RKO (cell line): ENCODE measurements at regions not wholly inside any gene's neighbourhood (a gene's known extent, or its start where the extent isn't known, plus 50 kb on each side); places are given as distances from the start of the nearest gene placed in this dataset.
A peak's percentile ranks its signal among the peaks of the same experiment; 100 is the strongest.
"Not testable (repeated sequence)": the region's sequence is repeated elsewhere in the genome, so short reads cannot be mapped to it uniquely, and the experiment has no call there.

ENCODE experiments used
- DNase-seq: peaks from one replicate; pipeline ENCODE4 v3.0.0-alpha.2; 2016; ENCODE audit warnings: low spot score

GRCh38 chr2:21966139-21966538 lies 842.4 kb downstream of the TDRD15 start:
- no peak for DNase-seq

- no peak for DNase-seq
Observed at GRCh38 chr2:21970971-21971370, 847.2 kb downstream of the TDRD15 start.

GRCh38 chr2:21972586-21972985 lies 848.8 kb downstream of the TDRD15 start:
- no peak for DNase-seq

DNA sequence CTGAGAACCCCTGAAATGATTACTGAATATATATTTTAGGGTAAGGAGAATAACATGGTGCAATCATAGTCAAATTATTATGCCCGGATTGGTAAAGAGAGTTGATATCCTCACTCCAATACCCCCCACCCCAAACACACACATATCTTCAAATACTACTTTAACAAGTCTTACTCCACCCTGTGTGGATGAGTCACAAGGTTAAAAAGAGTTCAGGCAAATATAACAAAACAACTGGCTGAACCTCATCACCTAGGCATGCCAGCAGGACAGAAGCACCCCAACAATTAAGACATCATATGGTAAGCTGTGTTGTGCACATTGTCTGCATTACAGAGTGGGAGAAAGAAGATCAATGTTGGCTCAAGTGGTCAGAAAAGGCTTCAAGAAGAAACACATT lies 857.4 kb downstream of the TDRD15 start:
- DNase-seq, result no peak

GRCh38 chr2:21993002-21993401 lies 869.2 kb downstream of the TDRD15 start:
- DNase-seq, result no peak

- DNase-seq, result no peak
Observed at GRCh38 chr2:21996339-21996738, 872.6 kb downstream of the TDRD15 start.

DNA sequence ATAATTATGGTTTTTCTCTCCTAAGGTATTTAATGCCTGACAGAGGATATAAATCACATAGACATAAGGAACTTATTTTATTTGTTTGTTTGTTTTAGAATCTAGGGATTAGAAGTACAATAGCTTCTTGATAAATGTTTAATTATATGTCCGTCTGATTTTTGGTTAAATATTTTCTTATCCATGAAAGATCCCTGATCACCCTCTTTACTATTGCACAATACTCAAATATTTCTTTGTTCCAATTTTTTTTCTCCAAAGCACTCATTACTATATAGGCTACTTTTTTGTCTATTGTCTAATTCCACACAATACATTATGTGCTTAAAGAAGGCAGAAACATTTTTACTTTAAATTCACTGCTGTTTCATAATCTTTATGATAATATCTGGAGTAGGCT lies 875.8 kb downstream of the TDRD15 start:
- no peak for DNase-seq

DNA sequence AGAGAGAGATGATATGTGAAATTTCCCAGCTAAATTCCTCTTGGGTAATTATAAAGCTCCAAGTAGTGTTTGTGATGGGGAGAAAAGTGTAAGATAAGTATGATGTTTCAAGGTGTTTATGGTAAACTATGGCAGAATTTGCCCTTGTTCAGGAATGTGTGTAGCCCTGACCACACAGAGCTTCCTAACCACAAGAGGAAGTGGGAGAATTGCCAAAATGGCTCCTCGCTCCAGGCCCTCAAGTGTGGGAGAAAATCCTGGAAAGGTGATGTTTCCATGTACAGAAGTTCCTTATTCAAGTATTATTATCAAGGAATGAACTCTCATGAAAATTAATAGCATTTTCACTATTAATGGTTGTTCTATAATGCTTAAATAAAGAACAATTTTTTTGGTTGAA lies 878.3 kb downstream of the TDRD15 start:
- no peak for DNase-seq

GRCh38 chr2:22003270-22003669 lies 879.5 kb downstream of the TDRD15 start:
- no peak for DNase-seq

- no peak for DNase-seq
Observed at GRCh38 chr2:22011048-22011447, 887.3 kb downstream of the TDRD15 start.

GRCh38 chr2:22020091-22020742 lies 896.4 kb downstream of the TDRD15 start:
- no peak for DNase-seq

GRCh38 chr2:22027345-22028005 lies 903.7 kb downstream of the TDRD15 start:
- no peak for DNase-seq

DNA sequence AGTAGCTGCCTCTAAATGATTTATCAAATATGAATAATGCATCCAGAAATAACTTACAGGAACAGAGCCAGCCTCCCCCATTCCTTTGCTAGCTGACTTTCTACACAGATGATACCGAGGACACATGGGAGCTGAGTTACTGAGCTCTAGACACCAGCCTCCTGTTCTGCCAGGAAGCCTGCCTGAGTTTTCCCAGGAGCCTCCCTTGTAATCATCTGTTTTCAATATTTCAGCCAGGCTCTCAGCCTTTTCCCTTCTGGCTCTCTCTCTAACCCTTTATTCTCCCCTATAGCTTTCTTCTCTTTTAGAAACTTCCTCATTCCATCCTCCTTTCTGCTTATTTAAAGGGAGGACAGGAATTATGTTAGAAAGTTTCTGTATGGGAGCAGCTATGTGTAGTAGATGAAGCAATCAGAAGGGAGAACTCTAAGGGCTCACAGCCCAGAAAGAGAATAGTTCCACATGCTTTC lies 911.6 kb downstream of the TDRD15 start:
- DNase-seq, result no peak

DNA sequence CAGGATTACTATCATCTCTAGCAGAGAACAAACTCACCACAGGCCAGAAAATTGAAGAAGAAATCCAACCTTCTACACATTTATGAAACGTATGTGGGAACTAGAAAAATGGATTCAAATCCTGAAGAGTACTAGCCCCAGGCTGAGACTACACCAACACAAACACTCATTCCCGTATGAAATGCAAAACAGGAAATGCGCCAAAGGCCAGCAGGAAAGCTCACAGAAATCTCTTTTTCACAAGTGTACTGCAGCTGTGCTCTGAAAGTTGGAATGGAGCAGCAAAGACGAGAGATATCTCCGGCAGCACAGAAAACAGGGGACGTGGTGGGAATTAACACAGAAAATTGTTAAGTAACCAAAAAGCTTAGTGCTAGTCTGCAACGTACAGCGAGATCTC lies 913.5 kb downstream of the TDRD15 start:
- DNase-seq, result no peak

GRCh38 chr2:22043784-22044183 lies 920.0 kb downstream of the TDRD15 start:
- DNase-seq, result no peak

DNA sequence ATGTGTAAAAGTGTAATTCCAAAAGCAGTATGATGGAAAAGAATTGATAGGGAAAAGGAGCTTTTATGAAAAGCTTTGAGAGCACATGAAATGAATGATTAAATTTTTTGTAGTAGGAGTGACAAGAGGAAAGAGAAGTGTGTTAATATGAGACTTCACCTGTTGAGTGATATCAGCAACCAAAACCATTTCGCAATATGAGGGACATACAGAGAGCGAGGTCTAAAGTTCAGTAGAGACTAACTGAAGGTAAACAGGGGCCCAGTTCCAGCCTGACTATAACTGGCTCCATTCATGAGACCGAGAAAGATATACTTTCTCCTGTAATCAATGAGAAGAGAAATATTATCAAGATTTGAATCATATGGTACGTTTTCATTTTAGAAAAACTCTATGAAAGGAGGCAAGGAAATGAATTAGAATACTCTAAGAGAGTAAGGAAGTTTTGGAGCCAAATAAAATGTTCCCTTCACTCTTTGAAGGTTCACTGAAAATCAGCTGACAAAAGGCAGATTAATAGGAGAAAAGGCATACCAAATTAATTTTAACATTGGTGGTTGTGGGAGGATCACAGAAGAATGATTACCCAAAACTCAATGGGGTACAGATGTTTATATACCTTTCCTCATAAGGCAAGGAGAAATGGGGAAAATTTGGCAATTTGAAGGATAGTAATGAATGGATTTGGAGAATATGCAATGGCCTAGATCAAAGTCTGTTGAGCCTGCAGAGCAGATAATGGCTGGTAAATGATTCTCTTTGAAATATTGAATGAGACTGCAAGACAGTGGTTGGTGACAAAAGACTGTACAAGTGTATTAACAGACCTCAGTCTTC lies 932.2 kb downstream of the TDRD15 start:
- DNase-seq, result no peak

GRCh38 chr2:22056621-22057132 lies 932.9 kb downstream of the TDRD15 start:
- no peak for DNase-seq

DNA sequence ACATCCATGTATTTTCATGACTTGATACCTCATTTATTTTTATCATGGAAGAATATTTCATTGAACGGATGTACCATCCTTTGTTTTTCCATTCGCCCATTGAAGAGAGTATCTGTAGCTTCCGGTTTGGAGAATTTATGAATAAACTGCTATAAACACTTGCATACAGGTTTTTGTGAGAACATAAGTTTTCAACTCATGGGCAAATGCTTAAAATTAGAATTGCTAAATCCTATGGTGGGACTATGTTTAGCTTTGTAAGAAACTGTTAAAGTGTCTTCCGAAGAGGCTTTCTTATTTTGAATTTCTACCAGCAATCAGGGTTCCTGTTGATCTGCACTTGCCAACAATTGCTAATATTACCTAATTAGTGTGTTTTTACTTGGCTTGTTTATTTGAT lies 938.9 kb downstream of the TDRD15 start:
- DNase-seq, result no peak

DNA sequence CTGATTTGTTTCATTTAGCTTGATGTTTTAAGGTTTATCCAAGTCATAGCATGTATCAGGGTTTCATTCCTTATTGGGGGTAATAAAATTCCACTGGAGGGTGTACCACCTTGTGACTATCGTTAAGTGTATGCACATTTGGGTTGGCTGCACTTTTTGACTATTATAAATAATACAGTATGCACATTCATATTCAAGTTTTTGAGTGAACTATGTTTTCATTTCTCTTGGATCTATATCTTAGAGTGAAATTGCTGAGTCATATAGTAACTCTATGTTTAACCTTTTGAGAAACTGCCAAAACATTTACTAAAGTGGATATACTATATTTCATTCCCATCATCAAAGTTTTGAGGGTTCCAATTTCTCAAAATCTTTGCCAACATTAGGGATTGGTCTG lies 952.7 kb downstream of the TDRD15 start:
- DNase-seq, result no peak

DNA sequence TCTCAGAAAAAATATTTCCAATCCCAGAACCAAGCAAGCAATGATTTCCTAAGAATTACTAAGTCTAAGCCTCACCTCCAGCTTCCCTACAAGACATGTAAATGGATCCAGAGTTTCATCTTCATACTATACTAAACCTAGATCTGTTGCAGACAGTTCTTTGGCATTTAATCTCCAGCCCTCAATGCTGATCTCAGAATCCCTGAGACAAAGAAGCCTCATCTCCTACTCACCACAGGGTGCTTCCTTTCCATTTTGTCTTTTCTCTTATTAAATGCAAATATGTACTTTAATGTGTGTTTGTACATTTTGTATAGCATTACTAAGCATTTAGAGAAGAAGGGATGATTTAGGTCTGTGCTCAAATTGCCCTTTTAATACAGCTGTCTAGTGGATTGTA lies 954.9 kb downstream of the TDRD15 start:
- DNase-seq, result no peak

DNA sequence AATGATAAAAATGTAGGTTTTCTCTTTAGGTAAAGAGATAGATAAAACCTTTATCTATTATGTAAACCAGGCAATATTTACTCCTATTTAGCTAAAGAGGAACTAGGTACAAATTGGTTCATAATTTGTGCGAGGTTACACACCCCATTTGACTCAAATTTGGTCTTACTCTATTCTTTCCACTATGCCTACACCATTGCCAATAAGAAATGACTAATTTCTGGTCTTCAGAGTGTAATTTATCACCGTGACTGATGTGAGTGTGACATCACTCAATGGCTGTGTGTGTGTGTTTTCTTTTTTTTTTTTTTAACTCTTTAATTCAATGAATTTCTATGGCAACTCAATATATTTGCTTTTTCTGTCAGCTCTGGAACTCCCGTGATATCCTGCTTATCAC lies 955.8 kb downstream of the TDRD15 start:
- DNase-seq, result peak; percentile 3

GRCh38 chr2:22086726-22087125 lies 963.0 kb downstream of the TDRD15 start:
- no peak for DNase-seq

DNA sequence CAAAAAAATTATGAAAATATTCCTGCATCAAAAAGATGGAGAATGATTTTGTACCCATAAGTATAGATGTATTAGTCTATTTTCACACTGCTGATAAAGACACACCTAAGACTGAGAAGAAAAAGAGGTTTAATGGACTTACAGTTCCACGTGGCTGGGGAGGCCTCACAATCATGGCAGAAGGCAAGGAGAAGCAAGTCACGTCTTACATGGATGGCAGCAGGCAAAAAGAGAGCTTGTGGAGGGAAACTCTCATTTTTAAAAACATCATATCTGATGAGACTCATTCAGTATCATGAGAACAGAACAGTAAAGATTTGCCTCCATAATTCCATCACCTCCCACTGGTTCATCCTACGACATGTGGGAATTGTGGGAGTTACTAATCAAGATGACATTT lies 979.8 kb downstream of the TDRD15 start:
- DNase-seq, result not testable (repeated sequence)
